GM21737 (cell line): ENCODE measurements at regions not wholly inside any gene's neighbourhood (a gene's known extent, or its start where the extent isn't known, plus 50 kb on each side); places are given as distances from the start of the nearest gene placed in this dataset.

Experiments
- ATAC-seq: cut with Tn5 transposase; IDR thresholded peaks from one replicate; pipeline ENCODE4 v1.9.1; 2021; ENCODE audit warnings: mild to moderate bottlenecking, moderate library complexity; ENCODE audit not compliant: unreplicated experiment

DNA sequence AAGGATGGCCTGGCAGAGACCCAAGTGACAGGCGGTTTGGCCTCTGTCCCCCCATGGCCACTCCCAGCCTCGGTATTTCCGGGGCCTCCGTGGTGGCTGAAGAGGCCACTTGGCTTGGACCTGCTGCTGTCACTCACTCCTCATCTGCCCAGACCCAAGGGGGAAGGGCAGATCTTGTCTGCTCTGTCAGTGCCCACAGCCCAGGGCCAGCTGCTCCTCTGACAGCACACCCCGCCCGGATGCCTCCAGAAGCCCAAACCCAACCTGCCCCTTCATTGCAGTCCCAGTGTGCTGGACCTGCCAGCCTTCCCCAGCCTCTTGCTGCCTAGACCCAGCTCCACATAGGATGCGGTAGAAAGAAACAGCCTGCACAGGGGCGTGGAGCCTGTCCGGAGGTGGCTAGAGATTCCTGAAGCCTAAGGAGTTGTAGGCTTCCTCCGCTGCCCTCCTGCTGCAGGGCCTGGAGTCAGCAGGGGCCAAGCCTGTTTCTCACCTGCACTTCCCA lies 52.0 kb downstream of the MAGEF1 start:
- ATAC-seq: no peak

- no peak for ATAC-seq
Measured at GRCh38 chr3:184658223-184658928, 53.5 kb downstream of the MAGEF1 start.

DNA sequence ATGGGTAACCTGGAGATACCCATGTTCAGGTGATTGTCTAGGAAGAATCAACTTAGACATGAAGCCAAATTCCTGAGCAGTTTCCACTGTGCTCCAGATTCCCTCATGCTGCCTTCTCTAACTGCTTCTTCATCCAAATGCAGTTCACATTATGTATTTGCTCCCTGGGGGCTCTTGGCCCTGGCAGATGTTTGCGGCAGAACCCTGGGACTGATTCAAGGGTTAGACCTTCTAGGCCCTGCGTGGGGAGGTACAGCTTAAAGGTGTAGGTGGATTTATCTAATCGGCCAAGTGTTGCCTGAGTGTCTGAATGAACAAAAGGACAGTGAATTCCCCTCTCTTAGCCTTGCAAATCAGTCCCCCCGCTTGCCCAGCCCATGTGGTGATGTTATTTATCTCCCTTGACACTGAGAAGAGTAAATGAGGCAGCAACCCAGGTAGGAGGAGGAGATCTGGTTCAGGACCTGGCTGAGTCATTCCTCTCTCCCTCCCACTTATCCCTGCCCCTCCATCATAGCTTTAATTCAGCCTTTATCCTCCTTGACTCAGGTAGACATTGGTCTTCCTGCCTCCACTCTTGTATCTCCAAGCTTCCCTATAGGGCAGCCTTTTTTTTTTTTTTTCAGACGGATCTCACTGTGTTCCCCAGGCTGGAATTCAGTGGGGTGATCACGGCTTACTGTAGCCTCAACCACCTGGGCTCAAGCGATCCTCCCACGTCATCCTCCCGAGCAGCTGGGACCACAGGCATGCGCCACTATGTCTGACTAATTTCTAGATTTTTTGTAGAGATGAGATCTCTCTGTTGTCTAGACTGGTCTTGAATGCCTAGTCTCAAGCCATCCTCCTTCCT lies 54.8 kb downstream of the MAGEF1 start:
- ATAC-seq: peak; percentile 58

DNA sequence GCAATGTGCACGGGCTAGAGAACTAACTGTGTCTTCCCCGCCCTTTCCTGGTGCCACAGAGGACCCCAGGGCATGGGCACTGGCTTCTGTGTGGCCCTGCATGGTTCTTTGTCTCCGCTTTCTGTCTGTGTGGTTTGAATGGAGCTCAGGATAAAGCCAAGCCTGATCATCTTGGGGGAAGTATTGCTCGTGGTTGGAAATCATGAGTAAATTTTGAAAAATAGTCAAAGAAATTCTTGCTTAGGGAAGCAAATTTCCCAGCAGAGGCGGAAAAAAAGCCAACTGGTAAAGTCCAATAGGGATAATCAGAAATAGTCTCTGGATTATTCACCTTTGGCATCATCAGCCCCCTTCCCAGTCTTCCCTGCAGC lies 55.4 kb downstream of the MAGEF1 start:
- ATAC-seq: no peak

DNA sequence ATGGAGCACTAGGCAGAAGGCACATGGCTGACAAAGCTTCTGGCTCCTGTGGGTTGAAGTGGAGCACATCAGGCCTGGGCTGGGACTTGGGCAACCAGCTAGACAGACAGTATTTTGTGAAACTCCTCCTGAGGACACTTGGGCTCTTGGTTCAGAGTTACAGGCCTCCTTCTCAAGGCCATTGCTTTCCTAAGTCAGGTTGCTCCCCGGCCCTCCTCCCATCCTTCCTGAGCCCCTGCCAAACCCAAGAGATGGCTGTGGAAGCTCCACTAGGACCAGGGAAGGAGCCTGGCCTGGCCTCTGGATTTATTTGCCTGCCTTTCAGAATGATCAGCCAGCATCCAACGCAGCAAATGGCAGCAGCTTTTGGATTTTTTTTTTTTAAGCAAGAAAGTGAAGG lies 56.3 kb downstream of the MAGEF1 start:
- no peak for ATAC-seq

- no peak for ATAC-seq
Measured at GRCh38 chr3:184654375-184654774, 57.5 kb downstream of the MAGEF1 start.

DNA sequence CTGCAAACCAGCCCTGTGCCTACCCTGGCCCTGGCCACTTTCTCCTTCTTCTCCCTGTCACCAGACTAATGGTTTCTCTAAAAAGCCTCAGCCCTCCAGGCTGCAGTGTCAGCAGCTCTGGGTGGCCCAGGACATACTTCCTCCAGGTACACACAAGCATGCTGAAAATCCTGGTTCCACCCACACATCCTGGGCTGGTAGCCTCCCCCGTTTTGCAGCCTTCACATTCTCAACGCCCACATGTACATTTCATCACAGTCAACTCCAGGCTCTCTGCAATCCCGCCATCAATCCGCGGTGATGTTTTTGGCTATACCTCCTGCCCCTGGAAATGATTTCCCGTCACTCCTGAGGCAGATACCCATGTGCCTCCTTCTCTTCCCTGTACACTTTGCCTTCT lies 59.4 kb downstream of the MAGEF1 start:
- no peak for ATAC-seq

DNA sequence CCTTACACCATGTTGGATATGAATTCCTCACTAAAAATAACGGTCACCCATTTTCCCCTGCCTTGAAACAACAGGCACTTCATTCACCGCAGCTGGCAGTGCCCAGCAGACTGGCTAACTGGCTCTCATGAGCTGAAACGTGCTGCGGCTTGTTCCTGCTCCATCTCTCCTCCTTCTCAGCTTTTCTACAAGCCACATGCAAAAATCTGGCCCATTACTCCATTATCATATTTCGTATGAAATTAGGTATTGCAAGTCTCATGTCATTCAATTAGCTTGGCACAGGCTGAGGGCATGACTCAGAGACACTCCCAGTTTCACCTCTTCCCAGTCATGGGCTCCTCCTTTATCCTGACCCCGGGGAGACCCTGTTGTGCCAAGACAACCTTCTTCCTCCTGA lies 60.0 kb downstream of the MAGEF1 start:
- ATAC-seq: no peak

DNA sequence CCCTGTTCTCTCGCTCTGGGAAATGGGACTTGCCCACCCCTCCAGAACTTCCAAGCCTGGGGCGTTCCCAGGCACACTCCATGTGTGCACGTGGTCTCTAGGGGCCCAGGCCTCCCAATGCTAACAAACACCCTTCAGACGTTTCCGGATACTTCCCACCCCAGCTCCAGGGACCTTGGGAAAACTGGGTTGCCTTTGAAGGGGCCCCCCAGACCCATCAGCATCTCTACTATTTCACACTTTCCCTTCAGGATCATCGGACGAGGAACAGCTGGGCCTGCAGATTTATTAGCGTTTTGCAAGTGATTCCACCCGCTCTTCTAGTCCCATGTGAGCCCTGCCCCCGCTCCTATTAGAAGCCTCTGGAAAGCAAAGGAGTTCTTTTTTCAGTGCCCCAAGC lies 63.2 kb downstream of the MAGEF1 start:
- ATAC-seq: no peak

GRCh38 chr3:184647405-184647936 lies 64.4 kb downstream of the MAGEF1 start:
- no peak for ATAC-seq

DNA sequence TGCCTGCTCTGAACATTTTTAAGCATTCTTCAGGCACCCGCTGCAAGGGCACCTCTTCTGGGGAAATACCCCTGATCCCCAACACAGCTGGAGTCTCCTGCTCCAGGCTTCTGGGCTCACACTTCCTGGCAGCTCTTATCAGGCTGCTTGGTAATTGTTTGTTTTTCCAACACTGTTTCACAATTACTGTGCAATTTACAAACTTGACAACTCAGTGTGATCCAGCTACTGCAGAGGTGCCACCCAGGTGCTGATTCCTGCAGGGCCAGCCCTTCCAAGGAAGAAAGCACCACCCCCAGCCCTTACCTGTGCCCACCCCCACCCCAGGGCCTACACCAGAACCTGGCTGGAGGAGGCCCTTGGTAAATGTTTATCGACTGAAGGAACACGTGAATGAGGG lies 66.5 kb downstream of the MAGEF1 start:
- ATAC-seq: no peak

- ATAC-seq: no peak
Measured at GRCh38 chr3:184643442-184643841, 68.4 kb downstream of the MAGEF1 start.

- ATAC-seq: no peak
Measured at GRCh38 chr3:184642631-184643285, 69.1 kb downstream of the MAGEF1 start.

DNA sequence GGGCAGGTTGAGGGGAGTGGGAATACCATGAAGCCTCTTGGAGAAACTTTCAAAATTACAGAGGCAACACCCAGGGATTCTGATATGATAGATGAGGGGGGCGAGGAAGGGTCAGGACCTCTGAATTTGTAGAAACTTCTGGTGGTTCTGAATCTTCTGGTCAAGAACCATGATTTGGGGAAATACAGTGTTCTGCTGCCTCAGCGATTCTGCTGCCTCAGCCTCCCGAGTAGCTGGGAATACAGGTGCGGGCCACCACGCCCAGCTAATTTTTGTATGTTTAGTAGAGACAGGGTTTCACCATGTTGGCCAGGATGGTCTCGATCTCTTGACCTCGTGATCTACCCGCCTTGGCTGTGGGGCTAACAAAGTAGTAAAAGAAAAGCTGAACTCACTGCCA lies 70.4 kb downstream of the MAGEF1 start:
- ATAC-seq: no peak

- ATAC-seq: no peak
Measured at GRCh38 chr3:184639351-184639750, 72.5 kb downstream of the MAGEF1 start.

DNA sequence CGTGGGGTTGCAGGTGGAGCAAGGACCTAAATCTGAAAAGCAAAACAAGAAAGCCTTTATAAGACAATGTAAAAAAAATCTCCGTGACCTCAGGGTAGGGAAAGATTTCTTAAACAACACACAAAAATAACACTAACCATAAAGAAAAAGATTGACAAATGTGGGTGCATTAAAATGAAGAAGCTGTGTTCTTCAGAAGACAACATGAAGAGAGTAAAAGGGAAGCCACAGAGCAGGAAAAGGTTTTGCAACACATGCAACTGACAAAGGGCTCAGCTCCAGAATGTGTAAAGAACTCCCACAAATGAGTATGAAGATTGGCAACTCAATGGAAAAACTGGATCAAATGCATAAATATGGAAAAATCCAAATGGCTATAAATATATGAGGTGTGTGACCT lies 74.2 kb downstream of the MAGEF1 start:
- no peak for ATAC-seq

DNA sequence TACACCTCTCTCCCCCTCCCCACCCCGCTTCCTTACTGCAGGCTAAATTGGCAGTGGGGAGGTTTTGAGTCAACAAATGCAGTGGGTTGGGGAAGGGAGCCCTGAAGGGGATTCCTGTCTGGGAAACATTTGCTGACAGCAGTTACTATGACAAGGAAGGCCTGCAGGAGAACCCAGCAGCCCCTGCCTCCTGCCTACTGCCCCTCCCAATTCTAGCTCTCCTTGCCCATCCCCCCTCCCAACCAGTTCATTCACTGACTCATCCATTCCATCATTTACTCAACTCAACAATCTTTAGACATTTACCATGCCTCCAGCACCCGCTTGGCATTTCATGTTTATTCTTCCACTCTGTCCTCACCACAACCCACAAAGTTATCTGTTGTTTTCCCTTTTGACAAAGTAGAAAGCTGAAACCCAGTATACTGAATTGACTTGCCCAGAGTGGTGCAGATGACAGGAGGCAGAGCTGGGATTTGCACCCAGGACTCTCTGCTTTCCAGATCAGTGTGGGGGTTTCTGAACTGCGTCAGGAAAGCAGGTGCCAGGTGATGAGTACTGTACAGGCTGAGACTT lies 75.0 kb downstream of the MAGEF1 start:
- no peak for ATAC-seq

GRCh38 chr3:184635774-184636173 lies 74.2 kb downstream of the EPHB3 start:
- no peak for ATAC-seq

DNA sequence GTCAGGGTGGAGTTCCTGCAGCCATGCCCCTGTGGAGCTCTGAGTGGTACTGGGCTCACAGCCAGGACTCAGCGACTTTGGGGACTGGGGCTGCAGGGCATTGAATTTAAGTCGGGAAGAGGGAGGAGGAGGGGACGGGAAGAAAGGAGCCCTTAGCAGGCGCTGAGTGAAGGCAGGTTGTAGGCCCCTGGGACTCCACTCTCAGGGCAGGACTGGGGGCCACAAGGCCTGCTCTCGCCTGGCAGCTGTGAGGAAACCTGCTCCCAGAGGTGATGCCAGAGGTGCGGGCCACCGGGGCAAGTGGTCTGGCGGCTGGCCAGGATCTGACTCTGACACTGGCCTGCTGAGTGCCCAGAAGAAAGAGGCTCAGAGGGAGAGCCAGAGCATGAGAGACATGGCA lies 73.5 kb downstream of the EPHB3 start:
- ATAC-seq: no peak

DNA sequence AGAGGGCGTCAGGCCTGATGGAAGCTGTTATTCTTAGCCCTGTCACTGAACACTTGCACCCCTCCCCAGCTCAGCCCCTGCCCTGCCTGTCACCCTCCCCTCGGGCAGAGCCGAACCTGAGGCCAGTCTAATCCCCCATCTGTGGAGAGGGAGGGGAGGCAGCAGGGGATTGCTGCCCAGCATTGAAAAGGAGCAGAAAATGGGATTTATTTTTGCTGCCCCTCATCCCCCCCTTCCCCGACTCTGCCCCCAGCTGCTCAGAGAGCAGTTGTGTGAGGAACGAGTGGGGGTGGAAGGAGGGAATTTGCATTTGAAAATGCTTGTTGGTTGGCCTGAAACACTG lies 71.6 kb downstream of the EPHB3 start:
- ATAC-seq: no peak

GRCh38 chr3:184632551-184633236 lies 71.1 kb downstream of the EPHB3 start:
- ATAC-seq: no peak
